ENCODE measurements at regions not wholly inside any gene's neighbourhood (a gene's known extent, or its start where the extent isn't known, plus 50 kb on each side); places are given as distances from the start of the nearest gene placed in this dataset.
"Not testable (repeated sequence)": the region's sequence is repeated elsewhere in the genome, so short reads cannot be mapped to it uniquely, and the experiment has no call there.

GRCh38 chr13:87336346-87336889 is 334.8 kb upstream of the SLITRK5 start:
- not testable (repeated sequence) for DNase-seq (ENCODE audit: low read depth)

- no peak for DNase-seq (ENCODE audit: low read depth)
These were observed 327.0 kb upstream of the SLITRK5 start for GRCh38 chr13:87344176-87344575.

DNA sequence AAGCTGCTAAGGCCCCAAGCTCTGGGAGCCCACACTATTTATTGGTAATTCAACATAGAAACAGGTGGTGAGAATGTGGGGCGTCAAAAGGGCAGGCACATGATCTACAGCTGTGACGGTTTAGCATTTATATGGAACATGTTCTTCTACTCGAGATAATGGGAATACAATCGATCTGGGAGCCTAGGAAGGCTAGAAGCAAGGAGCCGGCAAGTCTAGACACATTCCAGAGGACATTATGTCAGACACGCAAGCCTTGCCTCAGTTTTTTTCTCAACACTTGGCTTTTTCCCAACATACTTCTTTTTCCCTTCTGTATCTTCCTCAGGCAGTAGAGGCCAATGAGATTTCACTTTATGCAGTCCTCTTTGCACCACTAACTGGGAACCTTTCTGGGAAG is 315.7 kb upstream of the SLITRK5 start:
- no peak for DNase-seq (ENCODE audit: low read depth)

- DNase-seq (ENCODE audit: low read depth) = no peak
These were observed 314.9 kb upstream of the SLITRK5 start for GRCh38 chr13:87356314-87356713.

DNA sequence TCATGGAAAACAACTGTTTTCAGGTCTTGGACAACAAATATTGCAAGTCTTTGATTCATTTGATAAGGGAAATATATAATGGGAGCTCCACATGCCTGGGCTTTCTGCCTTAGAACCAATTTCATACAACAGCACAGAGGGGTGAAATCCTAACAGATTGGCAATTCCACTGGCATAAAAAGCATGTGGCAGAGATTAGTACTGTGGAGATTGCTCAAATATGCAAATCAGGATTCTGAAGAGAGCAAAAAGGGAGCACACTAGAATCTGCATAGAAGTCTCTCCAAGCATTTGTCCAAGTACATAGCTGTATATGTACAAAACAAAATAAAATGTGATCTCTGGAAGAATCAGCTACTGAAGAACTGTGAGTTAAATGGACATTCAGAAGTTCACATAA is 312.9 kb upstream of the SLITRK5 start:
- no peak for DNase-seq (ENCODE audit: low read depth)

GRCh38 chr13:87361216-87361615 is 310.0 kb upstream of the SLITRK5 start:
- no peak for DNase-seq (ENCODE audit: low read depth)

DNA sequence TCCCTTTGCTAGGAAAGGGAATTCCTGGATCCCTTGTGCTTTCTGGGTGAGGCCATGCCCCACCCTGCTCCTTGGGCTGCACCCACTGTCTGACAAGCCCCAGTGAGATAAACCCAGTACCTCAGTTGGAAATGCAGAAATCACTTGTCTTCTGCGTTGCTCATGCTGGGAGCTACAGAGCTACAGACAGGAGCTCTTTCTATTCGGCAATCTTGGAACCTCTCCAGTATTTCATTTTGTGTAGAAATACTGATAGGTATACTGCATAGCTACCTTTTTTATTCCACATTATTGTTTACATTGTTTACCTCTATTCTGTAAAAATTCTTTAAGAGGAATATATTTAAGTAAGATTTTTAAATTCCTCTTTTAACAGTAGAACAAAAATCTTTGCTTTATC is 302.5 kb upstream of the SLITRK5 start:
- DNase-seq (ENCODE audit: low read depth) = no peak

- no peak for DNase-seq (ENCODE audit: low read depth)
These were observed 295.1 kb upstream of the SLITRK5 start for GRCh38 chr13:87376081-87376480.

GRCh38 chr13:87384099-87384498 is 287.1 kb upstream of the SLITRK5 start:
- no peak for DNase-seq (ENCODE audit: low read depth)

GRCh38 chr13:87393358-87393757 is 277.8 kb upstream of the SLITRK5 start:
- DNase-seq (ENCODE audit: low read depth) = no peak

DNA sequence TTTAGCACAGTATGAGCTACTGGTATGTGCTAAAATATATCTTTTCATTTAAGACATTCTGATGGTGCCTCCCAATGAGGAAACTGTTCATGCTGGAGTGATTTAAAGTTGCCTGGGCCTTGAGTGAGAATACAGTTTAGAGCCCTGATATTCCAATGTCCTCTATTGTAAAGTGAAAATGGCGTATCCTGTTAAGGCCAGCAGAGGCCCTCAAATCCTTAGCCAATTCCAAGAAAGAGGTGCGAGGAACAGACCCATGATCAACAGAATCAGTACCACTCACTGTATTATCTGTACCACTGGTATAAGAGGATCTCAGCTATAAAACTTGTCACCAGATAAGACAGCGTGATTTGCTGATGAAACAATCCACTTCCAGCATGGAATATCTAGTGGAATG is 273.1 kb upstream of the SLITRK5 start:
- no peak for DNase-seq (ENCODE audit: low read depth)

- no peak for DNase-seq (ENCODE audit: low read depth)
These were observed 267.3 kb upstream of the SLITRK5 start for GRCh38 chr13:87403748-87404432.

- DNase-seq (ENCODE audit: low read depth) = no peak
These were observed 244.4 kb upstream of the SLITRK5 start for GRCh38 chr13:87426742-87427141.

DNA sequence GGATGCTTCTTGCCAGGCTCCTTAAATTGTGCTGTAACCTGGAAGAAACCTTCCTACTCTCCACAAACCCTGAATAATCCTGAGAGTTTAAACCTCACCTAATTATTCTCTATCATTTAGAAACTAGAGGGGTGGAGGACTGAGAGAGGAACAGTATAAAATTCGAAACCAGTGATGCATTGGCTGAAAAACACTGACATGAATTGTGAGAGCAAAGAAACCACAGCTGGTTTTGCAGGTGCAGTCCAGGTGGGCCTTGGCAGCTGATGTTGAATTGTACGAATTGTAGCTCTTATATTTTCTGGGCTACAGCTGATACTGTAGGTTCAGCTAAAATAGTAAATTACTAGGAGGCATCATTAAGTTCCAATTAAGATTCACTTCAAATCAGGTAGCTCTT is 227.0 kb upstream of the SLITRK5 start:
- DNase-seq (ENCODE audit: low read depth) = no peak

DNA sequence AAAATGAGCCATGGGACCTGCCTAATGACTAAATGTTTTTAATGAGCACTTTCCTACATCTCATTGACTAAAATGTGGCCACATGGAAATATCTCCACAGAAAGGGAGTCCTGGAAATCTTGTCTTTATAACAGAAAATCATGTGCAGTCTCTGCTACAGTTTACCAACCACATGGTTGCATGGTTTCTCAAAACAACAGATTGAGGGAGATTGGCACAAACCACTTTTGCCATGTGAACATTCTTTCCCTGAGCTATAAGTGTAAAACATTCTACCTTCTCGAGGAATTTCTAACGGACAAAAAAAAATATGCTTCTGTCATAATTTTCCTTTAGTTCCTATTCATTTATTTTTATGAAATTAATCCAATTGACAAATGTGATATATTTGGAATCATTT is 218.9 kb upstream of the SLITRK5 start:
- DNase-seq (ENCODE audit: low read depth) = no peak

- DNase-seq (ENCODE audit: low read depth) = no peak
These were observed 217.9 kb upstream of the SLITRK5 start for GRCh38 chr13:87453244-87453643.

DNA sequence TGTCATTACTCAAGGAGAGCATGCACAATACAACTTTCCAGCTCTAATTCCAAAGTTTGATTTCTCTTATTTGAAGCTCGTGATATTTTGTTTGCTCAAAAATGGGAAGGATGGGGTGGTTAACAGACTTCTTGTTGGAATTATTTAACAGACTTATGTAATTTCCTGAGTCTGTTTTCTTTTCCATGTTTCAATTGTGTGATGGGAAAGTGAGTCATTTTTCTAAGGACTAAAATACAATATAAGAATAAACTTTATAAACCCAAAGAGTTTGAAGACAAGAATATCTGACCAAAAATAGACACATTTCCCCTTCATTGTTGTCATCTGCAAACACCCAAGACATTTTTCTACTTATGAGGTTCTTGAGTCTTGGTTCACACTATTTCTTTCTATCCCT is 211.8 kb upstream of the SLITRK5 start:
- DNase-seq (ENCODE audit: low read depth) = no peak

- DNase-seq (ENCODE audit: low read depth) = no peak
These were observed 173.7 kb upstream of the SLITRK5 start for GRCh38 chr13:87497426-87497825.

DNA sequence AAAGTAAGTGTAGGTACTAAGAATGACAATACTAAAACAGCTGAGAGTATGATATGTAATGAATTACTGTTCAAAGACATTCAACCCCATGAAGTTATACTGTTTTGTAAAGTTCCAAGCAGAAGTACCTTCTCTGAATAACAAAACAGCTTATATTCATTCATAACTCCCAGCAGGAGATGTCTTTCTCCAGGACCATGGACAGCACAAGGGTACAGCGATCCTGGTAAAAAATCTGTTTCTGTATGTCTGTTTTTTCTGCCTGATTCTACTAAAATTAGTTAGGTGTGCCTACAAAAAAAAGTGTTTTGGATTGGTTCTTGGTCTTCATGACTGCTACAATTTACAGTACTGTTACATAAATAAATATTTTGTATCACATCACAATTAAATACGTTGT is 172.5 kb upstream of the SLITRK5 start:
- DNase-seq (ENCODE audit: low read depth) = no peak

GRCh38 chr13:87524775-87525174 is 146.4 kb upstream of the SLITRK5 start:
- no peak for DNase-seq (ENCODE audit: low read depth)

DNA sequence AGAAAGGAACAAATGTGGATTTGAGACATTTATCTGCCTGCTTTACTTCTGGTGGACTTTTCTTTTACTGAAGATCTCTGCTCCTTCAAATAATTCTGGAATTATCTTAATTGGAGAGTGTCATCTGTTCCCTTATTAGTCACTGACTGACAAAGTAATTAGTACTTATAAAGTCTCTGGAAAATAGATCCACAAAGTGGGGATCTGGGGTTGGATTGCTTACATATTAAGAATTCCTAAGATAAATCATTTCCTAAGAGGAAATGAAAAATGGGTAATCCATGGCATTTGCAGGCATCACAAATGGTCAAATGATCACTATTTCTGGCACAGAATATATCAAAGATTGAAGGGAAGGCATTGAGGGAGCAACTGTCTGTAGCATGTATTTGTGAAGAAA is 137.4 kb upstream of the SLITRK5 start:
- no peak for DNase-seq (ENCODE audit: low read depth)

DNA sequence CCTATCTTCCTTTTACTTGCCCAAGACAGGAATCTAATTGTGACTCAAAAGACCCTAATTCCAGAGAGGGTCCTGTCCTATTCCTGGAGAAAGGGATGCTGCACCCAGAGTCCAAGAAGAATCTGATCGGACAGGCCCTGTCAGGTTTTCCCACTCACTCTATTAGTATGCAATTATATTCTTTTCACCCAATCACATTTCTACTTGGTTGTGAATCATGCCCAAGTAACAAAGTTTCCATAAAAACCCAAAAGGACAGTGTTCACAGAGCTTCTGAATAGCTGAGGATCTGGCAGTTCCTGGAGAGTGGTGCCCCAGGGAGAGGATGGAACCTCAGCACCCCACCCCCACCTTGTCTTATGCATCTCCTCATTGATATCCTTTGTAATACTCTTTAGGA is 135.3 kb upstream of the SLITRK5 start:
- no peak for DNase-seq (ENCODE audit: low read depth)

- DNase-seq (ENCODE audit: low read depth) = no peak
These were observed 134.7 kb upstream of the SLITRK5 start for GRCh38 chr13:87536499-87536898.

DNA sequence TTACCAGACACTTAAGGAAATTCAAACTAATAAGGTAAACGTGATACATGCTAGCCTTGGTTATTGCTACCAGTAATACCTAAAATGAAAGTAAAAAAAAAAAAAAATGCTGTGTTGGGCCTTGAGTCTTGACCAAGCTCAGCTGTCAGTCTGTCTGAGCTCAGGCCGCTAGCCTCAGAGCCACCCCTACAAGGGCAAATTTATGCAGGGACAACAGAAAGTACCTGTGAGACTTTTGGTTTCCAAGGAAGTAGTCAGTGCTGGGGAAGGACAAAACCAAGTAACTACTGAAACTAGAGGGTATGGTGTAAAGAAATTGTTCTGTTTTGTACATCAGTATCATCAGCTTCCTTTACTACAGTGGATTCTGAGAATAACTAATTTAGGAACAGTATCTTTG is 134.3 kb upstream of the SLITRK5 start:
- DNase-seq (ENCODE audit: low read depth) = no peak

Data from RPMI7951 (cell line).